BJ (cell line): ENCODE measurements at regions not wholly inside any gene's neighbourhood (a gene's known extent, or its start where the extent isn't known, plus 50 kb on each side); places are given as distances from the start of the nearest gene placed in this dataset.

ENCODE experiments used
- CTCF ChIA-PET: fragments of 350-600 bp; formaldehyde crosslinking; extraction: SDS; loops from one replicate; lab custom pipeline; 2021; ENCODE audit warnings: antibody characterized with exemption, inconsistent platforms; lab: Yijun Ruan, JAX
- POLR2A ChIA-PET: fragments of 300-600 bp; sonication (Branson Sonifier 250); formaldehyde crosslinking; extraction: SDS; loops from one replicate; lab custom pipeline; 2021; ENCODE audit warnings: antibody characterized with exemption; lab: Charles Lee
- DNase-seq: peaks from one replicate; pipeline ENCODE4 v3.0.0-alpha.2; 2011; ENCODE audit warnings: low read depth
- H3K27me3 ChIP-seq: 2 replicates; pipeline ENCODE4 v1.6.0; 2011; ENCODE audit warnings: low read length; ENCODE audit not compliant: control insufficient read depth, insufficient read depth
- H3K36me3 ChIP-seq: 2 replicates; pipeline ENCODE4 v1.5.1; 2011; ENCODE audit warnings: low read length; ENCODE audit not compliant: control insufficient read depth, insufficient read depth
- H3K4me3 ChIP-seq: 2 replicates; pipeline ENCODE4 v1.5.1; 2011; ENCODE audit warnings: low read depth, mild to moderate bottlenecking, control low read depth, low read length
- CTCF ChIP-seq: IDR thresholded peaks from 2 replicates; pipeline ENCODE4 v1.5.1; 2011; ENCODE audit warnings: low read depth, mild to moderate bottlenecking, control low read depth, inconsistent platforms, low read length, moderate library complexity; ENCODE audit not compliant: insufficient read depth

DNA sequence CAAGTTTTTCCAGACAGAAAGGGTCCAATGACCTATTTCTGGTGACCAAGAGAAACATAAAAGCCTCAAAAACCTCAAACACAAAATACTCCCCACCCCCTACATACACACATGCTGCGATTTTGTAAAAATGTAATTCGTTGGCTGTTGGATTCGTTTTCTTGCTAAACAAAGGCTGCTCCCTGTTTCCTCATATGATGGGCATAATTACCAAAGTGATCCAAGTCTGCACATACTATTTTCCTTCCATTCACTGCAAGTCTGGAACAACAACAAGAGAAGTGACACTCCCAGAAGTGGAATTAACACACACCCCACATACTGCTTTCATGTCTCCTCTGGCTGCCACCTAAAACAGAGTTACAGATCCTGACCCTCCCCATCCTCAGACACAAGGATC is 131.9 kb downstream of the RAP2A start:
- no peak for TF ChIP-seq CTCF
- CTCF ChIA-PET = no interaction called here
- no peak for DNase-seq
- POLR2A ChIA-PET = no interaction called here
- H3K4me3 ChIP-seq = no peak overlapping the region
- no peaks in the 10 kb centered on the region for H3K36me3 ChIP-seq
- H3K27me3 ChIP-seq = peaks cover 1% of the 10 kb centered on the region; the same call in 1 of the 2 replicates

- H3K36me3 ChIP-seq = no peaks in the 10 kb centered on the region
- TF ChIP-seq CTCF = no peak
- ChIA-PET CTCF (no interaction called here), POLR2A (no interaction called here)
- H3K4me3 ChIP-seq = no peak overlapping the region
- no peak for DNase-seq
- peaks cover 1% of the 10 kb centered on the region; the same call in 1 of the 2 replicates for H3K27me3 ChIP-seq
Observed at GRCh38 chr13:97566907-97567306, 132.9 kb downstream of the RAP2A start.

- POLR2A ChIA-PET = no interaction called here
- H3K36me3 ChIP-seq = no peaks in the 10 kb centered on the region
- DNase-seq = no peak
- TF ChIP-seq CTCF = no peak
- H3K4me3 ChIP-seq = no peak overlapping the region
- CTCF ChIA-PET = interaction anchor here (1.1 kb wide), 1 partner anchor 170 kb away, joined by 3 read pairs; no protein-coding TSS in a partner anchor
- H3K27me3 ChIP-seq = peaks cover 1% of the 10 kb centered on the region; the same call in 1 of the 2 replicates
Observed at GRCh38 chr13:97567510-97568243, 133.7 kb downstream of the RAP2A start.

DNA sequence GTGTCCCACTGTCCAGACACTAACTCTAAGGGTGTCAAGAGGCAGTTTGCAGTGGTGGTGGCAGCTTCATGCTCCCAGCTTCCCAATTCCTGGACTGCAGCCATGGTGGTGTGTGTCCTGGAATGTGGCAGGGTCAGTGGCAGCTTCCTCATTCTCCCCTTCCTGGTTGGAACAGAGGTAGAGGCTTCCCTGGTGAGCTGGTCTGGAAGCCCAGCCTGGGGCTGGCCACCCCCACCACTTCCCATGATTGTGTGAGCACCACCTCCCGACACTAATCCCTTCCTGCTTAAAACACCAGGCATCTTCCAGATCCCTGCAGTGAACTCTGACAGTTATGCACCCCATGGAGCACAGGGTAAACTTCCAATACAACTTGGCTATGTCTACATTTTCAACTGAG is 134.9 kb downstream of the RAP2A start:
- H3K27me3 ChIP-seq = peaks cover 1% of the 10 kb centered on the region; the same call in 1 of the 2 replicates
- ChIA-PET POLR2A (no interaction called here), CTCF (interaction anchor here (1.1 kb wide), 1 partner anchor 171 kb away, joined by 3 read pairs; no protein-coding TSS in a partner anchor)
- no peak for DNase-seq
- H3K4me3 ChIP-seq = no peak overlapping the region
- no peaks in the 10 kb centered on the region for H3K36me3 ChIP-seq
- TF ChIP-seq CTCF = no peak

GRCh38 chr13:97569841-97570240 is 135.9 kb downstream of the RAP2A start:
- Histone ChIP-seq H3K4me3 (no peak overlapping the region), H3K36me3 (no peaks in the 10 kb centered on the region), H3K27me3 (peaks cover 1% of the 10 kb centered on the region; the same call in 1 of the 2 replicates)
- no peak for TF ChIP-seq CTCF
- DNase-seq = no peak
- ChIA-PET POLR2A (no interaction called here), CTCF (no interaction called here)
